ENCODE measurements at regions not wholly inside any gene's neighbourhood (a gene's known extent, or its start where the extent isn't known, plus 50 kb on each side); places are given as distances from the start of the nearest gene placed in this dataset.

- H3K4me1 Mint-ChIP-seq = peaks cover 5 to 13% of the 10 kb centered on the region in 2 experiments
- WGBS (ENCODE audit: extremely low coverage, insufficient read length, low lambda C conversion rate) = no CpG with 5 or more reads among the region's 1 CpG
- no peak overlapping the region for H2BK12ac ChIP-seq (ENCODE audit: insufficient read length, low read depth, low read length)
- no peak overlapping the region for H3K4me2 ChIP-seq (ENCODE audit: insufficient read depth, insufficient read length, low read length)
- no peak overlapping the region for H3T11ph ChIP-seq (ENCODE audit: low read length)
- no peaks in the 10 kb centered on the region for H3K27me3 ChIP-seq (ENCODE audit: insufficient read depth, low read length)
- no peak overlapping the region for H4K5ac ChIP-seq (ENCODE audit: insufficient read length, low read depth, low read length)
- no peaks in the 10 kb centered on the region for H3K23me2 ChIP-seq (ENCODE audit: insufficient read length, low read depth, low read length, poor library complexity, severe bottlenecking)
- H3K9ac ChIP-seq (ENCODE audit: extremely low read depth, insufficient read length, low read length) = no peak overlapping the region
- H2AK5ac ChIP-seq (ENCODE audit: insufficient read length, low read length) = no peak overlapping the region
- peaks cover 5 to 26% (median 13%) of the 10 kb centered on the region in 3 experiments; a peak in 6 of 7 replicates for H3K36me3 Mint-ChIP-seq (ENCODE audit: insufficient read depth in 1 of 3, low read depth in 3 of 3)
- H3K56ac ChIP-seq (ENCODE audit: insufficient read length, low read depth, low read length) = no peak overlapping the region
- no peak for TF ChIP-seq CTCF (conservative IDR thresholded peaks at IDR 0.05)
- no peak overlapping the region for H3K18ac ChIP-seq (ENCODE audit: insufficient read length, low read depth, low read length)
- no peaks in the 10 kb centered on the region for H3K79me1 ChIP-seq (ENCODE audit: insufficient read depth, low read depth, low read length, poor library complexity, severe bottlenecking)
- no peak overlapping the region for H2BK120ac ChIP-seq (ENCODE audit: low read depth, low read length, poor library complexity, severe bottlenecking)
- H2BK20ac ChIP-seq (ENCODE audit: low read depth, low read length, poor library complexity, severe bottlenecking) = no peak overlapping the region
- no peak overlapping the region for H3K14ac ChIP-seq (ENCODE audit: insufficient read depth, low read length)
- no peak overlapping the region for H3K27ac Mint-ChIP-seq
- no peak overlapping the region for H2AFZ ChIP-seq (ENCODE audit: low read length)
- peaks cover 17 to 19% of the 10 kb centered on the region in 2 experiments for H3K9me3 Mint-ChIP-seq
- no peaks in the 10 kb centered on the region for H3K27me3 Mint-ChIP-seq (ENCODE audit: low read depth)
- no peak overlapping the region for H4K8ac ChIP-seq (replicated peaks; ENCODE audit: insufficient read length, low read depth, low read length)
- H3K4me3 Mint-ChIP-seq = no peak overlapping the region
- H3K79me2 ChIP-seq (ENCODE audit: insufficient read depth, low read length) = no peaks in the 10 kb centered on the region
- no peak for DNase-seq
- H3K23ac ChIP-seq (ENCODE audit: insufficient read length, low read depth, low read length) = no peak overlapping the region
- no peak overlapping the region for H2BK5ac ChIP-seq (ENCODE audit: insufficient read length, low read length)
- no peaks in the 10 kb centered on the region for H3K9me3 ChIP-seq (ENCODE audit: control insufficient read depth, low read depth, low read length)
- H3K4me1 ChIP-seq (ENCODE audit: insufficient read depth, low read length) = no peaks in the 10 kb centered on the region; the same call in 1 of the 2 replicates
- no peaks in the 10 kb centered on the region for H4K20me1 ChIP-seq (ENCODE audit: control insufficient read depth, insufficient read depth, insufficient read length)
- H2BK15ac ChIP-seq (ENCODE audit: low read depth, low read length) = no peak overlapping the region
- H3K27ac ChIP-seq (ENCODE audit: insufficient read length, low read depth, low read length) = no peak overlapping the region
- no peak overlapping the region for H4K91ac ChIP-seq (ENCODE audit: insufficient read length, low read depth, low read length)
- H3K4ac ChIP-seq (ENCODE audit: low read depth, low read length) = no peak overlapping the region
These were observed 69.5 kb upstream of the CDK13 start for GRCh38 chr7:39880556-39880955.
